ENCODE measurements at regions not wholly inside any gene's neighbourhood (a gene's known extent, or its start where the extent isn't known, plus 50 kb on each side); places are given as distances from the start of the nearest gene placed in this dataset.

GRCh38 chr20:48381353-48382120 is 446.3 kb downstream of the PREX1 start (continued):
- no peak for TF ChIP-seq ZNF512 (CRISPR knock-in tag; IDR thresholded peaks at IDR 0.05)
- TF ChIP-seq HNF4A (CRISPR knock-in tag; IDR thresholded peaks at IDR 0.05) = peak; percentile 78; the same call in 1 of the 2 replicates
- 0 out of 2 replicates have a peak, but pooled peaks have one; percentile 5 for TF ChIP-seq CTCF (CRISPR knock-in tag; IDR thresholded peaks at IDR 0.05)
- no peak for TF ChIP-seq ZNF629 (CRISPR knock-in tag; conservative IDR thresholded peaks at IDR 0.05)
- TF ChIP-seq MAX (IDR thresholded peaks at IDR 0.05) = peak; percentile 40; the same call in 1 of the 2 replicates
- no peak for TF ChIP-seq NFATC3 (CRISPR knock-in tag; IDR thresholded peaks at IDR 0.05)
- TF ChIP-seq KDM2A (CRISPR knock-in tag; IDR thresholded peaks at IDR 0.05; ENCODE audit: borderline replicate concordance, low read depth) = 0 out of 2 replicates have a peak, but pooled peaks have one; percentile 53
- no peak for TF ChIP-seq HNRNPH1 (optimal IDR thresholded peaks at IDR 0.05; ENCODE audit: low read depth, low read length)
- TF ChIP-seq PHF8 (CRISPR knock-in tag; IDR thresholded peaks at IDR 0.05) = peak; percentile 29; the same call in 1 of the 2 replicates
- no peak for TF ChIP-seq MTF1 (CRISPR knock-in tag; IDR thresholded peaks at IDR 0.05)
- TF ChIP-seq ZNF614 (CRISPR knock-in tag; IDR thresholded peaks at IDR 0.05; ENCODE audit: borderline replicate concordance) = peak; percentile 62; the same call in 1 of the 2 replicates
- no peak for TF ChIP-seq MYC (CRISPR knock-in tag; IDR thresholded peaks at IDR 0.05; ENCODE audit: borderline replicate concordance)
- TF ChIP-seq SPEN (CRISPR knock-in tag; IDR thresholded peaks at IDR 0.05; ENCODE audit: low read depth) = no peak
- TF ChIP-seq ZNF260 (CRISPR knock-in tag; IDR thresholded peaks at IDR 0.05; ENCODE audit: borderline replicate concordance, low read depth) = no peak
- peak; percentile 39; the same call in 1 of the 2 replicates for TF ChIP-seq TBX2 (CRISPR knock-in tag; IDR thresholded peaks at IDR 0.05; ENCODE audit: borderline replicate concordance)
- TF ChIP-seq KDM4B (CRISPR knock-in tag; IDR thresholded peaks at IDR 0.05) = peak; percentile 25; the same call in 1 of the 2 replicates
- TF ChIP-seq ZNF83 (CRISPR knock-in tag; IDR thresholded peaks at IDR 0.05; ENCODE audit: borderline replicate concordance) = 0 out of 2 replicates have a peak, but pooled peaks have one; percentile 53
- TF ChIP-seq ZEB1 (IDR thresholded peaks at IDR 0.05; ENCODE audit: insufficient replicate concordance, low read depth) = no peak
- TF ChIP-seq NR2F2 (IDR thresholded peaks at IDR 0.05; ENCODE audit: borderline replicate concordance, low read depth) = peak; percentile 78; the same call in 1 of the 2 replicates
- no peak for TF ChIP-seq PITX1 (CRISPR knock-in tag; IDR thresholded peaks at IDR 0.05)
- no peak; the same call in 1 of the 2 replicates for TF ChIP-seq RXRB (CRISPR knock-in tag; IDR thresholded peaks at IDR 0.05; ENCODE audit: borderline replicate concordance)
- TF ChIP-seq ZNF230 (CRISPR knock-in tag; IDR thresholded peaks at IDR 0.05) = 0 out of 2 replicates have a peak, but pooled peaks have one; percentile 60
- peak; percentile 19; the same call in 1 of the 2 replicates for TF ChIP-seq ZNF350 (CRISPR knock-in tag; IDR thresholded peaks at IDR 0.05; ENCODE audit: borderline replicate concordance, low read depth)
- TF ChIP-seq ZNF274 (CRISPR knock-in tag; IDR thresholded peaks at IDR 0.05) = no peak
- TF ChIP-seq ZNF570 (CRISPR knock-in tag; IDR thresholded peaks at IDR 0.05; ENCODE audit: borderline replicate concordance) = no peak
- peak; percentile 54; the same call in 1 of the 2 replicates for TF ChIP-seq HOXA3 (CRISPR knock-in tag; IDR thresholded peaks at IDR 0.05)
